GM19193 (cell line): ENCODE measurements at regions not wholly inside any gene's neighbourhood (a gene's known extent, or its start where the extent isn't known, plus 50 kb on each side); places are given as distances from the start of the nearest gene placed in this dataset.

Source experiments
- POLR2A ChIP-seq: IDR thresholded peaks from 4 replicates; pipeline ENCODE4 v1.6.1; 2011; ENCODE audit not compliant: insufficient read depth, insufficient read length; ENCODE audit errors: extremely low read depth

DNA sequence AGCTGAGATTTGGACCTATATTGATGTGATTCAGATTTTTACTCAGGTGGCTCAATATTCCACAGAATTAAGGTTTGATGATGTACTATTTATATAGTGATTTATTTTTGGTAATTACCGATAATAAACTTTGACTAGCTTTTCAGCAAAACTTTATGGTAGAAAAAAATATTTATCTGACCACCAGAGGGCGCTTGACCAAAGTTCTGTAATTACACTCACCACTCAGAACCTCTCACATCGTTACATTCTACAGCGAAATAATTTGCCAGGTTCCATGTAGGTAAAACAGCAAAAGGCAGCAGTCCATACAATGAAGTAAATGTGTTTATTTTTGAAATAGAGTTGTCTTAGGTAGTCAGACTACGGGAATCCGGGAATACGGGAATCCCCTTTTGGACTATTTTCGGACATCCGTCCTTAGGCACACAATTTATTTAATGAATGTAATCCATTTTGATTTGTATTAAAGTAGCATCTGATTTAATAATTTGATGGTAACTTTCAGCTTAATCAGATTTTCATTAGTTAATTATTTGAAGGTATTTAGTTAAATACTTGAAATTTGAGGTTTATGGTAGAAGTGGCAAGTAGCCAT, 143.0 kb upstream of the DDHD1 start:
- TF ChIP-seq POLR2A: no peak

DNA sequence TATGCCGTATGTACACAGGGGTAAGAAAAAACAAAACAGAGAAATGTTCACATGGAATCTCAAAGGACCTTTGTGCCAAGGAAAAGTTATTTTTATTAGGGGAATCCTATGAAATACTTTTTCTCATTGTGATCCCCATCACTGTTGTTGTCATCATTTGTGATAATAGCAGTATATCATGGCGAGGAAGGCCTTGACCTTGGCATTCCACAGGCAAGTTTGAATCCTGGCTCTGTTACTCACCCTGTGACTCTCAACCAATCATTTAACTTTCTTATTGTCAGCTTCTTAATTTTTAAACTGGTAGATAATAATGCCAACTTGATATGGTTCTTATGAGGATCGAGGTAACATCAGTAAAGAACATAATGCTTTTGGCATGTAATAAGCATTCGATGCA, 142.2 kb upstream of the DDHD1 start:
- no peak for TF ChIP-seq POLR2A

DNA sequence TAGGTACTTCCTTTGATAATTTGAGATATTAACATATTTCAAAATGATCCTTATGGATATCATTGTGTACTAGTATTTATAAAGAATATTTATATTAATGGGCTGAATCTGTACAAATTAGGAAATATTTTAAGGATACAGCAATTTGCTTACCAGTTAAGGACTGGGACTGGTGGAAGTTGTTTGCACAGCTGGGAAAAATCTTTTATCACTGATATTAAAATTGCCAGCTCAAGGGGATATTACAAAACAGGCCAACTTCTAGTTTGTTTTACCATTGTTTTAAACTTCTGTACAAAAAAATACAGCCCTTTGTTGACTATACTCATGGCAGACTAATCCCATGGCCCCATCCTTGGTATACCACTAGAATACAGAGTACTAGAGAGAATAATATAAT, 133.2 kb upstream of the DDHD1 start:
- no peak for TF ChIP-seq POLR2A

DNA sequence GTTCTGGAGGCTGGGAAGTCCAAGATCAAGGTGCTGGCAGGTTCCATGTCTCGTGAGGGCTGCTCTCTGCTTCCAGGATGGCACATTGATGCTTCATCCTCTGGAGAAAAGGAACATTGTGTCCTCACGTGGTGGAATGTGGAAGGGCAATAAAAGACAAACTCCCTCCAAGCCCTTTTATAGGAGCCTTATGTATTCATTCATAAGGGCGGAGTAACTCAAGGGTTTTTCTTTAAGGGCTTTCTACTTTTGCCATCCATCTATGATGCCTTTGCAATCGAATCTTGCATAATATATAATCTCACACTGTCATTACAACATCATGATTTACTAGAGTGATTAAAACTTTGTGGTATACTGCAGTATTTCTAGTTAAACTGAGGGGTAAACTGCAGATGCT, 132.7 kb upstream of the DDHD1 start:
- no peak for TF ChIP-seq POLR2A

DNA sequence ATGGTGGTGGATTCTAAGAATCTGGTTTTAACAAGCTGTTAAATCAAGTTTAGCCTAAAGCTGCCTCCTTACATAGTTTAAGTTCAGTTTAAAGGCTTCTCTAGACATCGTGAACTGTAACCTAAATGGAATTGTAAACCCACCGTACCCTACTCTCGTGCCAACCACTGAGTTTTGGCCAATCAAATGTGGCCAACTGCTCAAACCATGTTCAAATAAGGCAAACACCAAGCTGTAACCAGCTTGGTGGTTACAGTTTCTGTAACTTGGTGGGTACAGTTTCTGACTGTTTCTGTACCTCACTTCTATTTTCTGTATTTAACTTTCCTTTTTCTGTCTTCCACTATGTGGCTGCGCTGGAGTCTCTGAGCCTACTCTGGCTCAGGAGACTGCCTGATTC, 131.9 kb upstream of the DDHD1 start:
- no peak for TF ChIP-seq POLR2A

DNA sequence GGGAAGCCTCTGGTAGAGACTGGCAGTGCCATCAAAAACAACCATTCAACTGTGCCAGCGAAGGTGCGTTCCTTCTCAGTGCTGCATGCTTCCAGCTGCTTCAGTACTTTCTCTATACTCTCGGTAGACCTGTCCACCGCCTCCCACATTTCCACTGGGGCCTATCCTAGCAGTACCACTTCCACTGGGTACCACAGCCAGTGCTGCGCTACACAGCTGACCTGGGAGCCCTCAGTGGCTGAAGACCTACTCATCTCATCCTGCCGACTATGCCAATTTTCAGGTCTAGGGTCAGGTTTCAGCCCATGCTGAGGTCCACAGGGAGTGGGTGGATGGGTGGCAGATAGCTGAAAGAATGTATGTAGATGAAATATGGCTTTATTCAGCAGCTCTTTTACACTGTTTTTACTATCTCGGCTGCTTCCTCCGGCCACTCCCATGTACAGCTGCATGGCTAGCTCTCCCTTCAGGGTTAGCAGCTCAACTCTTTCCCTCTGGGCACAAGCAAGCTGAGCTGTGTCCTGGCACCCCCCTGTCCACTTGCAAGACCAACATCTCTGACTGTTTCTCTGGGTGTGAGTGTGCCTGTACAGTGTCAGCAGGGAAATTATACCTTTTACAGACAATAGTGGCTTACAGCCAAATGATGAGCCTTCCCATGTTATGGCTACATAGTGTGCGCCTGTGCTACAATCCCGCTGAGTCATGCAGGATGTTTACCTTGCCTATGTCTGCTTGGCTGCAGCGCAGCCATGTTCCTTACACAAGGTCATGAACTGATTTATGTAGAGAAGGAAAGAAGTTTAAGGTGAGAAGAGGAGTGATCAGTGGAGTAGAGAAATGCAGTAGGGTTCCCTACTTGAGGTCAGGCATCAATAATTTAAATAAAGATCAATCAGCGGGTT, 125.7 kb upstream of the DDHD1 start:
- no peak for TF ChIP-seq POLR2A

DNA sequence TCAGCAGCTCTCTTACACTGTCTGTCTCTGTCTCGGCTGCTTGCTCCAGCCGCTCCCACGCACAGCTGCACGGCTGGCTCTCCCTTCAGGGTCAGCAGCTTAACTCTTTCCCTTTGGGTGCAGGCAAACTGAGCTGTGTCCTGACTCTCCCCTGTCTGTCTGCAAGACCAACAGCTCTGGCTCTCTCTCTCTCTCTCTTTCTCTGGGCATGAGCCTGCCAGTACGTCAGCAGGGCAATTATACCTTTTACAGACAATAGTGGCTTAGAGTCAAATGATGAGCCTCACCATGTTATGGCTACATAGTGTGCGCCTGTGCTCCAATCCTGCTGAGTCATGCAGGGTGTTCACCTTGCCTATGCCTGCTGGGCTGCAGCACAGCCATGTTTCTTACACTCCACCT, 120.5 kb upstream of the DDHD1 start:
- no peak for TF ChIP-seq POLR2A

DNA sequence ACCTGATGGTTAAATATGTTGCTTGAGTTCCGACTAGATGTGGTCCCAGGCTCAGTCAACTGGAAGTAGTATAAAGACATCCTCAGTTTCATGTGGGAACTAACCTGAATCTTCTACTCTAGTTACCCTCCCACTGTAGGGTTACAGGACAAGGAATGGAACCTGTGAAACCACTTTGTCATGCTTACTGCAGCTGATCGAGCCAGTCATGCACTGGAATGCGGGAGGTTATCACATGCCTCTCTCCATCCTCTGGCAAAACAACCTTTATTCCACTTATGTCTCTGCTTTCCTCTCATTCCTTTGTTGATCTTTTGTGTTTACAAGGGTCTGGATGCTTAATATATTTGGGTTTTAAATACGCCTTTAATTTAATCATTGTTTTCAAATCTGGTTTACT, 111.9 kb upstream of the DDHD1 start:
- no peak for TF ChIP-seq POLR2A

DNA sequence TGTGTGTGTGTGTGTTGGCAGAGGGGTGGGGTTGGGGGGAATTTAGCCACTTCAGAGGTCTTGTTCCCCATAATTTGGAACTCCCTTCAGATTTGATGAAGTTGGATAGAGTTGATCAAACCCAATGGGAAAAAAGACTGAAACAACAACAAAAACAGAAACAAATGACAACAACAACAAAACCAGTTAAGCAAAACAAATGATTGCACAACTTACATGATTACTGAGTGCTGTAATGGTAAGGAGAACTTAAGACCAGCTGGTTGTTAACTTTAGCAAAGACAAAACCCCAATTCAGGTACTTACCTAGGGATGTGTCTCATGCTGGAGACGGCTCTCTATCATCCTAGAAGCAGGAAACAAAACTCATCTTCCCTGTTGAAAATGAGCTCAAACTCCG, 107.8 kb upstream of the DDHD1 start:
- TF ChIP-seq POLR2A: no peak

DNA sequence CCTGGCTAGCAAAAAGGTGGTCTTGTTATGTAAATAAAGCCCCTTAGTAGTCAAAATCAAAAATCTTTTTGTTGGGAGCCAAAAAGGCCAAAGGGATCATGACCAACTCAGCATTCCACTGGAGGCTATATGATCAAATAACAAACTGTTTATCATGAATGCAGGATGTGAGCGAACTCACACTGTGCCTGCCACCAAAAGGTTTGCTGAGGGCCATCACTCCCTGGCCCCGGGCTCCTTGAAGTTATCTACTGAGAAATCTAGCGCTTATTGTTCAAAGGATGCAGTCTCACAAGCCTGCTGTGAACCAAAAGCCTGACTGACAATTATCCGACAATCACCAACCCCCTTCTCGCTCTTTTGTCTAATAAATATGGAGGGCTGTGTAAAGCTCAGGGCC, 107.2 kb upstream of the DDHD1 start:
- no peak for TF ChIP-seq POLR2A

DNA sequence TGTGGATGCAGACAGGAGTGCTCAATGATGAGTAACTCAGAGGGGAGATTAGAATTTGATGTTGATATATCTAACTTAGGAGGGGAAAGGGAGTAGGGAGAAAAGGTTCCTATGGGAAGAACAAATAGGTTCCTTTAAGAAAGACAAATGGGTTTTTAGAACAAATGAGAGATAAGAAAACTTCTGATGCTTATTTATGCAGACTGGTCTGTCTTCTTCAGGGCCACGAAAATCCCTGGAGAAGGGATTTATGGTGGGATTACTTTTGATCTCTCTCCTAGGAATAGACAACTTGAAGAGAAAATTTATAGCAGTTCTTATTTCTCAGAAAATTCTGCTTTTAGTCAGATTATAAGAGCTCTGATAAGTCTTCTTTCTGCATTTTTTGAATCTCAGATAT, 99.0 kb upstream of the DDHD1 start:
- TF ChIP-seq POLR2A: no peak

DNA sequence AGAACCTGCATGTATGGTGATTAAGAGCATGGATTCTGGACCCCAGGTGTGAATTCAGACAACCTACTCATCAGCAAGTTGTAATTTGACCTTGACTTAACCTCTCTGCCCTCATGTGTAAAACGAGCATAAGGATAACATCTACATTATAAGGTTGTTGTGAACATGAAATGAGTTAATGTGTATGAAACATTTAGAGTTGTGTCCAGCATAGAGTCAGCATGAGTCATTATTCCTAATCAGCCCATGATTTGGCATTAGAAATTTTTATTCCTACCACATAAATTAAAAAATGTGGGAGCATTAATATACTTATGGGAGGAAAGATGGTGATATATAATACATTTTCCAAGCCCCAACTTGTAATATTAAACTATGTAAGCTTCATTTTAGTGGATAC, 95.9 kb upstream of the DDHD1 start:
- no peak for TF ChIP-seq POLR2A

DNA sequence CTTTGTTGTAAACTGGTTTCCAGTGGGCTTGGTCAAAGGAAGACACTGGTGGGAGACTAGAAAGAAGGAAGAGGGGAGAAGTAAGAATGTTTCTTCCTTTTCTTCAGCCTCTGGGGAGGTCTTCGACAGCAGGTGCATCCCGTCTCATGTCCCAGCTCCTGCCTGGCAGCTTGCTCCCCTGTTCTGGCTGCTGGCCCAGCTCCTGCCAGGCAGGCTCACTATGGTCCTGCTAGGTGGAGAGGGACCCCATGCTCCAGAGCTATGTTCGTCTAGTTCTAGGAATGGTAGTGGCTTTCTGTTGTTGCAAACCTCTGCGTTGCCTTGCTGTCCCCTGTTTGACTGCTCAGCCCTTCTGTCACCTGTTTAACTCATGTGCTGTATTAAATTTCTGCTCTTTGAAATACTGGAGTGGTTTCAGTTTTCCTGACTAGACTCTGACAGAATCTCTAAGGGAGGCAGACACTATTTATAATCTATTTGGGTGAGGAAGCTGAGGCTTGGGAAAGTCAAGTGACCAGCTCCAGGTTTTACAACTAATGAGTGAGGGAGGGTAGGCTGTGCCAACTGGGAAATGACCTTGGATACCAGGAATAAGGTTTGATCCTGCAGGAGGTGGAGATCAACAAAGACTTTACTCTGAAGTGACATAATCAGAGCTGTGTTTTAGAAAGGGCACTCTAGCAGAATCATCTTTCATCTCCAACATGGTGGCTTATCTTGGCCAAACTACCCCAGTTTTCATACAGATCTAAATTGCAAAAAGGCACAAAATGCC, 94.7 kb upstream of the DDHD1 start:
- TF ChIP-seq POLR2A: no peak

DNA sequence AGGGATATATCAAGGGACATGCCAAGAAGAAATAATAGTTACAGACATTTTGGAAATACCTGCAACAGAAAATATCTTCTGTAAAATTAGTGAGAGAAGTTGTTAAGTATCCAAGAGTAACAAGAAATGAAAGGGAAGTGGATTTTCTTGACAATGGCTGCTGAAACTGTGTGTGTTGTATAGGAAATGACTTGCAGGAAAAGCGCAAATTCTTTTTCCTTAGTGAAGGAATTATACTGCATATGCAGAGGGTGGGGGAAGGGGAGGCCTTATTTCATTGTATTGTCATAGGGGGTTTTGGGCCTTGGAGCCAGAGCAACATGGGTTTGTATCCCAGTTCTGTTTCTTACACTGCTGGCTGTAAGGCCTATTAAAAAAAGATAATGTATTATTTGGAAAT, 84.4 kb upstream of the DDHD1 start:
- TF ChIP-seq POLR2A: no peak

DNA sequence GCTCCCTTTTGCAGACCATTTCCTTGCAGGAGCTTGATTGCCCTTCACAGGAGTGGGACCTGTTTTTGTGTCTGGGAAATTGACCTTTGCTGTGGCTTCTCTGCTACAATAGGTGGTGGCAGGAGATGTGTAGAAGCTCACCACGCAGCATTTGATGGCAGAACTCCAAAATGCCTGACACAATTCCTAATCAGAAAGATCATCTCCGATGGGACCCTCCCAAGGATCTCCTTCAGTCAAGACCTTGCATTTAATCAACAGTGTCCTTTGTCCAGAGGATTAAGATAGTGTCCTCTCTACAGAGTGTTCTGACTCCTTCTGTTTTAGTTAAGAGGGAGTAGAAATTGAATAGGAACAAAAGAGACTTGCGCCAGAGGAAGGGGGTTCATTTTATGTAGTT, 83.6 kb upstream of the DDHD1 start:
- TF ChIP-seq POLR2A: no peak

DNA sequence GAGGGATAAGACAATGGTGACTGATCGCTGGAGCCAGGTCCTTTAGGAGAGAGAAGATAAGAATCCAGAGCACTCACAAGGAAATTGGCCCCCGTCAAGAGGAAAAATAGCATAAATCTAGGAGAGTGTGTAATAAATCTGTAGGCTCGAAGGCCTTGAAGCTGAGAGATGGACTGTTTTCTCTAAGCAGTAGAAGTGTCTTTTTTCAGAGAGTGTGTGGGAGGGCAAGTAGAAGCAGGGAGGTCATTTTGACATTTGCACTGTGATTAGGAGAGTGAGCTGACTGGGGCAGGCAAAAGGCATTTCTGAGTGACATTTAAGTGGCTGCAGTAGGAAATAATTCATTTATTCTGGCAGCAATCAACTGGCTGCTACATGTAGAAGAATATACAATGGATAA, 78.0 kb upstream of the DDHD1 start:
- no peak for TF ChIP-seq POLR2A

DNA sequence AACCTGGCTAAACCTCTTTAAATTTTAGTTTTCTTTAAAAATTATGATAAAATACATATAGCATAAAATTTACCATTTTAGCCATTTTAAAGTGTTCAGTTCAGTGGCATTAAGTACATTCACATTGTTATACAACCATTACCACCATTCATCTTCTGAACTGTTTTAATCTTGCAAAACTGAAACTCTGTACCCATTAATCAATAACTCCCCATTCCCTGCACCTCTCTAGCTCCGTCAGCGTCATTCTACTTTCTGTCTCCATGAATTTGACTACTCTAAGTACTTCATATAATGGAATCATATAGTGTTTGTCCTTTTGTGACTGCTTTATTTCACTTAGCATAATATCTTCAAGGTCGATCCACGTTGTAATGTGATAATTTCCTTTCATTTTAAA, 75.8 kb upstream of the DDHD1 start:
- no peak for TF ChIP-seq POLR2A
